G401 (cell line): ENCODE measurements at regions not wholly inside any gene's neighbourhood (a gene's known extent, or its start where the extent isn't known, plus 50 kb on each side); places are given as distances from the start of the nearest gene placed in this dataset.
"Not testable (repeated sequence)": the region's sequence is repeated elsewhere in the genome, so short reads cannot be mapped to it uniquely, and the experiment has no call there.

Source experiments
- DNase-seq: peaks from one replicate; pipeline ENCODE4 v3.0.0-alpha.2; 2015; ENCODE audit warnings: low spot score
- in situ Hi-C: cut with HindIII; loops from 2 replicates; pipeline ENCODE4 v1.10.0; 2016; ENCODE audit warnings: low sequenced_read_pairs, mixed read lengths

DNA sequence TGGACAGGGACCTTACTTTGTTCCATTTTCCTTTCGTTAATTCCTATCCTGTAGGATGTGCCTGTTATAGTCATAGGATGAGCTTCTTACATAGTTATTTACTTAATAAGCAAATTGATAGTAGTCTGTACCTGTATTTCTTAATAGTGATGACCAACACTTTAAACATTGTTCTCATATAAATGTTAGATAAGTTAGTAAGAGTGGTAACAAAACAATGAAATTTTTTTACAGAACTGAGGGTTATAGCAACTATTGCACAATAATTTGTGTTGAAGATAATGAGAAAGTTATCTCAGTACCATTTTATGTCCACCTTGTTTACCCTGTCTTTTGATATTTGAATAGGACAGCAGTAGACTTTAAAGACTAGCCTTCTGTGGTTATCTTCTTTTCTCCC is 162.9 kb upstream of the ELL2 start:
- in situ Hi-C loops: no loop called here

DNA sequence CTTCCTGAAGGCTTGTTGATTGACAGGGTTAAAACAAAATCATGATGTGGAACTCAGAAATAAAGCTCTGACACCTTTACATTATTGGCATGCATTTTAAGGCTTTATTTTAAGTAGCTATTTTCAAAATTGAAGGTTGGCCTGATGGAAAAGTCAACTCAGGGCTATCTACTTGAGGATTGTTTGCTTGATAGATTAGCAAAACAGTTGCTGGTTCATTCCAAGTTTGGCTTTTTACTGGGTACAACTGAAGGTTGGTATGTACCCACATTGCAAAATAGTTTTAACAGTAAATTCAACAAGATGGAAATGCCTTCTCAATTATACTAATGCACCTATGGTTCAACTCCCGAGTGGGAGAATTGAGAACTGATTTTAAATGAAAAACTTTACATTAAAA is 161.8 kb upstream of the ELL2 start:
- in situ Hi-C loops: no loop called here
- no peak for DNase-seq

More for the DNA sequence above, 162.9 kb upstream of the ELL2 start:
- no peak for DNase-seq

DNA sequence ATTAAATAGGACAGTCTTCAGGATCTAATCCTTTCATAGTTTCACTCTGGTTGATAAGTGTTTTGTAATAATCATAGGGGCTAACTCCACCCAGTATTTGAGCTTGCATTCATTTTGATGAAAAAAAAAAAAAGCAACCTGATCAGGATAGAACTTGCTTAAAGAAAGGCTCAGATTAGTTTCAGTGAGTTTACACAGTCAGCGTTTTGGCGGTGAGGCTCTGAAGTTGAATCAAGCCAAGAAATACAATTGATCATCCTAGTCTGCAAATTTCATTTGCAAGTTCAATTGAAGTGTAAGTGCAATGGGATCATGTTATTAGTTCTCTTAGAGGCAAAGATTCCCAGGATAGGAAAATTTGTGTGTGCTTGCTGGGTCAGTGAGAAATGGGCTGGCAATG is 159.7 kb upstream of the ELL2 start:
- in situ Hi-C loops: no loop called here
- DNase-seq: no peak

GRCh38 chr5:96120120-96120519 is 158.5 kb upstream of the ELL2 start:
- in situ Hi-C loops: no loop called here
- no peak for DNase-seq

- in situ Hi-C loops: no loop called here
- no peak for DNase-seq
These were observed 156.4 kb upstream of the ELL2 start for GRCh38 chr5:96117771-96118651.

DNA sequence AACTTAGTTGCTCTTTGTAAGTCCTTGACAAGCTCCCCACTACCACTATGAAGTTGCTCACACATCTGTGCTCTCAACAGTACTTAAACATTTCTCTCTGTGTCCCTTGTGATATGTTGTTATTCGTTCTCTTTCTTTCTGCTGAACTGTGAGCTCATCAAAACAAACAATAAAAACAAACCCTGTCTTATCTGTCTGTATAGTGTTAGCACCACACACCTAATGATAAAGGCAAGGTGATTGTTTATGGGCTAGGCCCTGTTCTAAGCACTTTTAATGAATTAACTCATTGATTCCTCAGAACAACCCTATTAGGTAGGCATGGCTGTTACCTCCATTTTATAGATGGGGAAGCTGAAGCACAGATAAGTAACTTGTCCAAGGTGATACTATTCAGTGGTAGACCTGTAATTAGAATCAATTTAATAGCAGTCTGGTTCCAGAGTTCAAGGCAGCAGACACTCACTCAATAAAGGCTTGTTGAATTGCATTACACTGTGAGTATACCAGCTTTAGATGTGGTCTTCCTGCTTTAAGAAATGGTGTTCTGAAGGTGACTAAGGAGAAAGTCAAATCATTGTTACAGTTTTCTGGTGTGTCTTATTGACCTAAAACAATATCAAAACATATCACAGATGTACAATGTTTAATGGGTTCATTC is 153.6 kb upstream of the ELL2 start:
- in situ Hi-C loops: no loop called here

DNA sequence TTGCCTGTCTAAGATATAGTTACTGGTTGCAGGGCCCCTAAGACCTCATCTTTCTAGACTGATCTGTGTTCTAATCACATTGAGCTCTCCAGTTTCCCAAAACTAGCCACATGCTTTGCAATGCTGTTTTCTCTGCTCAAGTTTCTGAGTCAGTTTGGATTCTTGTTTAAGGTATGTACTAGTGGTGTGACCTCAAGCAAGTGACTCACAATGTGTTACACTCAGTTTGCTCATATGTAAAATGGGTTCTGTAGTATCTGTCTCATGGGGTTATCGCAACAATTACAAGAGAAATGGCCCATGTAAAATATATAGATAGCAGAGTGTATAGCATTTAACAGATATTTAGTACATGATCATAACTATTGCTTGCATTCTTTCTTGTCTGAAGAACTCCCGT is 153.1 kb upstream of the ELL2 start:
- no peak for DNase-seq
- in situ Hi-C loops: no loop called here

More for the DNA sequence above, 153.6 kb upstream of the ELL2 start:
- DNase-seq: no peak

DNA sequence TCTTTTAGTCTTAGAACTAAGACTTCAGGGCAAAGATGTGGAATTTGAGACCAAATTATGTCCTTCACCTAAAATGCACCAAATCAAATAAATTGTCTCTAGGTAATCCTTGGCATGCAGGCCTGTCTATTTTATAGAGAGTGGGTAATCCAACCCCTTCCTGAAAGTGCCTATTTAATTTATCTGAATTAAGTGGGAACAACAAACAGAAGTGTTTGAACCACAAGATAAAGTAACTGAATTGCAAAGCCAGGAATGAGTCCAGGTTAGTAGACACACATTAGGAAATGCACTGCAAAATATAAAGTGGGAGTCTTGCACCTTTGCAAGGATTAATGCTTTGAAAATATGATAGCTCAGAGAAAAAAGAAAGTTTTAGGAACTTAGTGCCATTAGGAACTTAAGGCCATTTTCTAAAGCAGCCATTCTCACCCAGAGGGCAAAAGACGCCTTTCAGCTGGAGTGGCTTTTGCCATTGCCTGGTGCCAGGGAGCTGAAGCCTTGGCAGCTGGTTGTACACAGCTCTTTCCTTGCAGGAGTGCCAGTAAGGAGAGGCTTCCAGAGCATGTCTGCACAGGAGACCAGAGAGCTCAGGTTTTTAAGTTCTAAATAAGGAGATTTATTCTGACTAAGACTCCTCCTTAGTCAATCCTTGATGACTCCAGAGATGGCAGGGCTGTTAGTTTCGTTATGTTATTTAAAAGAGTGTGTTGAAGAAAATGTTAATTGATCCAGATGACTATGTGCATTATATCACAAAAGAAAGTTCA is 151.7 kb upstream of the ELL2 start:
- in situ Hi-C loops: no loop called here
- DNase-seq: peak; percentile 18

- in situ Hi-C loops: no loop called here
- no peak for DNase-seq
These were observed 151.1 kb upstream of the ELL2 start for GRCh38 chr5:96112703-96113102.

DNA sequence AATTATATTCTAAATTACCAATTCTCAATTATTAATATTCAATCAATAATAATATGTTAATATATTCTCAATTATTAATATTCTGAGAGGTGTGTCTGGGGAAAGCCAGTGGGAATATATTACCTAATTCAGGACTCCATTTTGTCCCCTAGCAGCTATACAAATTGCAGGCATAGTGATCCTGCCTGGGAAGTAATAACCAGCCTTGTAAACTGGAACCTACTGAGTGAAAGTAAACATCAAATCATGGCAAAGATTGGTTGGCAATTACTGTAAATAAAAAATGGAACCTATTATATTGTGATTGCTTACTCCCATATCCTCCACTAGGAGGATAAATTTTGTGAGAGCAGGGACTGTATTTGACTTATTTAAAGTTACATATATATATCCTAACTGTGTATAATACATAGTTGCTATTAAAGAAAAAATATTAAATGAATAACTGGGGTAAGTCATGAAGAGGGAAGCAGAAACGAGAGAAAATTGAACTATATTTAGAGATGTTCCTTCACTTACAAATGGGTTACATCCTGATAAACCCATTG is 150.5 kb upstream of the ELL2 start:
- no peak for DNase-seq
- in situ Hi-C loops: no loop called here

- no peak for DNase-seq
- in situ Hi-C loops: no loop called here
These were observed 149.6 kb upstream of the ELL2 start for GRCh38 chr5:96111080-96111756.

GRCh38 chr5:96110300-96110699 is 148.6 kb upstream of the ELL2 start:
- in situ Hi-C loops: no loop called here
- DNase-seq: no peak

GRCh38 chr5:96108629-96109028 is 147.0 kb upstream of the ELL2 start:
- DNase-seq, in situ Hi-C loops: not testable (repeated sequence)

DNA sequence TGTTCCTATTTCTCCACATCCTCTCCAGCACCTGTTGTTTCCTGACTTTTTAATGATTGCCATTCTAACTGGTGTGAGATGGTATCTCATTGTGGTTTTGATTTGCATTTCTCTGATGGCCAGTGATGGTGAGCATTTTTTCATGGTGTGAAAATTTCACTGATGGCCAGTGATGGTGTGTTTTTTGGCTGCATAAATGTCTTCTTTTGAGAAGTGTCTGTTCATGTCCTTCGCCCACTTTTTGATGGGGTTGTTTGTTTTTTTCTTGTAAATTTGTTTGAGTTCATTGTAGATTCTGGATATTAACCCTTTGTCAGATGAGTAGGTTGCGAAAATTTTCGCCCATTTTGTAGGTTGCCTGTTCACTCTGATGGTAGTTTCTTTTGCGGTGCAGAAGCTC is 142.2 kb upstream of the ELL2 start:
- DNase-seq, in situ Hi-C loops: not testable (repeated sequence)

DNA sequence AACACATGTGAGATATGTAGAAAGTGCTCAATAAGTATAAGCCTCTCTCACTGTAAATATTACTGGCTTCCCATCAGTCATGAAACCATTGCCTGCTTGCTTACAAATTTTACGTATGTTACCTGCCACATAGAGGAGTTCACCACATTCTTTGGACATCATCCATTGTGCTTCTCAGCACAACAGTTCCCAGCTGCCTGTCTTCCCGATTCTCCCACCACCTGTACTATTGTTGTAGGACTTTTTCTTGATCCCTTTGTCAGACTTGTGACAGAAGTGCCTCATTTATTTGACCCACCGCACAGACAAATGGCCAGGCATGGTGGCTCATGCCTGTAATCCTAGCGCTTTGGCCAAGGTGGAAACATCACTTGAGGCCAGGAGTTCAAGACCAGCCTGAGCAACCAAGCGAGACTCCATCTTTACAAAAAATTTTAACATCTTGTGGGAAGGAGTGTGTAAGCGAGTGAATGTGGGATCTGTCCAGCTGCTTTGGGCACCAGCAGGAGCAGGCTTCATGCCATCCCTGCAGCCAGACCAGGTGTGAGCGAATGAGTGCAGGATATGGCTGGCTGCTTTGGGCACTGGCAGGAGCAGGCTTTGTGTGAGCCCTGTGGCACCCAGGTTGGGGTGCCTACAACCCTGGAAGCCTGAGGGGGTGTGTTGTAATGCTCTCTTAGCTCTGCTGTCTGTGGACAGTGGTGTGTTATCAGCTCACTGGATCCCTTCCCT is 139.9 kb upstream of the ELL2 start:
- in situ Hi-C loops: no loop called here
- no peak for DNase-seq

GRCh38 chr5:96097488-96097887 is 135.8 kb upstream of the ELL2 start:
- DNase-seq, in situ Hi-C loops: not testable (repeated sequence)

GRCh38 chr5:96096724-96097123 is 135.1 kb upstream of the ELL2 start:
- in situ Hi-C loops: no loop called here
- no peak for DNase-seq

- in situ Hi-C loops: no loop called here
These were observed 133.3 kb upstream of the ELL2 start for GRCh38 chr5:96094904-96095303.

More at GRCh38 chr5:96094904-96095303, 133.3 kb upstream of the ELL2 start:
- DNase-seq: no peak
